HEK293T (cell line): ENCODE measurements at regions not wholly inside any gene's neighbourhood (a gene's known extent, or its start where the extent isn't known, plus 50 kb on each side); places are given as distances from the start of the nearest gene placed in this dataset.

Experiments
- CTCF ChIA-PET: fragments of 350-600 bp; formaldehyde crosslinking; extraction: SDS; loops from one replicate; lab custom pipeline; 2021; ENCODE audit warnings: antibody characterized with exemption, inconsistent platforms; lab: Yijun Ruan, JAX
- POLR2A ChIA-PET: fragments of 350-600 bp; formaldehyde crosslinking; extraction: SDS; loops from one replicate; lab custom pipeline; 2020; ENCODE audit warnings: antibody characterized with exemption, inconsistent platforms; lab: Yijun Ruan, JAX
- DNase-seq: peaks from one replicate; pipeline ENCODE4 v3.0.0; 2012; ENCODE audit warnings: mixed read lengths; ENCODE audit errors: extremely low spot score
- ARNT ChIP-seq: fragments of 450-650 bp; IDR thresholded peaks from 2 replicates; pipeline ENCODE4 v1.6.1; 2017; ENCODE audit warnings: mild to moderate bottlenecking
- BHLHE40 ChIP-seq: fragments of 450-650 bp; IDR thresholded peaks from 2 replicates; pipeline ENCODE4 v1.6.1; 2016; ENCODE audit warnings: mild to moderate bottlenecking, moderate library complexity, borderline replicate concordance
- CTBP1 ChIP-seq: fragments of 450-650 bp; IDR thresholded peaks from 2 replicates; pipeline ENCODE4 v1.6.1; 2016; ENCODE audit warnings: borderline replicate concordance
- ELF4 ChIP-seq: fragments of 450-650 bp; IDR thresholded peaks from 2 replicates; pipeline ENCODE4 v1.6.1; 2017; ENCODE audit warnings: antibody characterized with exemption
- FOXA1 ChIP-seq: fragments of 450-650 bp; IDR thresholded peaks from 2 replicates; pipeline ENCODE4 v1.6.1; 2016; ENCODE audit warnings: mild to moderate bottlenecking
- FOXK2 ChIP-seq: fragments of 450-650 bp; IDR thresholded peaks from 2 replicates; pipeline ENCODE4 v1.6.1; 2016; ENCODE audit warnings: mild to moderate bottlenecking
- FOXM1 ChIP-seq: fragments of 450-650 bp; IDR thresholded peaks from 2 replicates; pipeline ENCODE4 v1.6.1; 2017; ENCODE audit warnings: mild to moderate bottlenecking, borderline replicate concordance
- HDGF ChIP-seq: fragments of 450-650 bp; IDR thresholded peaks from 2 replicates; pipeline ENCODE4 v1.6.1; 2017; ENCODE audit warnings: antibody characterized with exemption, borderline replicate concordance
- L3MBTL2 ChIP-seq: fragments of 450-650 bp; conservative IDR thresholded peaks from 2 replicates; pipeline ENCODE4 v1.6.1; 2016; ENCODE audit warnings: mild to moderate bottlenecking
- LEF1 ChIP-seq: fragments of 450-650 bp; IDR thresholded peaks from 2 replicates; pipeline ENCODE4 v1.6.1; 2017; ENCODE audit warnings: mild to moderate bottlenecking, borderline replicate concordance
- NFRKB ChIP-seq: fragments of 450-650 bp; IDR thresholded peaks from 2 replicates; pipeline ENCODE4 v1.6.1; 2016; ENCODE audit warnings: mild to moderate bottlenecking, moderate library complexity
- SP1 ChIP-seq: fragments of 450-650 bp; IDR thresholded peaks from 2 replicates; pipeline ENCODE4 v1.6.1; 2017
- SUZ12 ChIP-seq: fragments of 450-650 bp; IDR thresholded peaks from 2 replicates; pipeline ENCODE4 v1.6.1; 2016; ENCODE audit warnings: mild to moderate bottlenecking
- TARDBP ChIP-seq: fragments of 450-650 bp; IDR thresholded peaks from 2 replicates; pipeline ENCODE4 v1.6.1; 2016
- ZNF384 ChIP-seq: fragments of 450-650 bp; IDR thresholded peaks from 2 replicates; pipeline ENCODE4 v1.6.1; 2016
- TF ChIP-seq, protein P1 (sequence below): fragments of 450-650 bp; IDR thresholded peaks from 2 replicates; pipeline ENCODE4 v1.6.1; 2016

DNA sequence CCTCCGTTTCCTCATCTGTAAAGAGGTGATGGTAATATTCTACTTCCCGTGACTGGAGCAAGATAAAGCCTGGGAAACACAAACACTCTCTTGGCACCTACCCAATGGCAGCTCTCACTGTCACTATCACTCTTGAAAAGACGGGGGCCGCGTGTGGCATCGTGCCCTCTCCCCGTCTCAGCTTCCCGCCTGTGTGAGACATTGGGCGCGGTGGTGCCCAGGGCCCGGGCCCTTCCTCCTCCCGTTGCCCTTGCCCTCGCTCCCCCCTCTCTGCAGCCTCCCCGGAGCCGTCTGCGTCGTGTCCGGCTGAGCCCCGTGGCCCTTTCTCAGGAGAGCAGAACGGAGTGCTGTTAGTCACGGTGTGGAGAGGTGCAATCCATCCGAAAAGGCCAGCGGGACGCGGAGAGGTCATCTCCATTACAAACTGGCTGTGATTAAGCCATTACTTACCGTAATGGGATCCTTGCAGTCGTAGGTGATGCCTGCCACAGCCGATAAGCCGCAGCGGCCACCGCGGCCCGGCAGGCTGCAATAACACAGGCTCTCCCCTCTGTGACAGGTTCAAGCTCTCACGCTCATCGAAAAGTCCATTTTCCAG lies 156.4 kb upstream of the ZC3H12A start:
- POLR2A ChIA-PET = no interaction called here
- CTCF ChIA-PET = interaction anchor here (0.6 kb wide), 1 partner anchor 119 kb away, joined by 3 read pairs; no protein-coding TSS in a partner anchor
- DNase-seq = no peak
- no peak for TF ChIP-seq FOXA1
- TF ChIP-seq CTBP1 = no peak
- TF ChIP-seq, protein P1, sequence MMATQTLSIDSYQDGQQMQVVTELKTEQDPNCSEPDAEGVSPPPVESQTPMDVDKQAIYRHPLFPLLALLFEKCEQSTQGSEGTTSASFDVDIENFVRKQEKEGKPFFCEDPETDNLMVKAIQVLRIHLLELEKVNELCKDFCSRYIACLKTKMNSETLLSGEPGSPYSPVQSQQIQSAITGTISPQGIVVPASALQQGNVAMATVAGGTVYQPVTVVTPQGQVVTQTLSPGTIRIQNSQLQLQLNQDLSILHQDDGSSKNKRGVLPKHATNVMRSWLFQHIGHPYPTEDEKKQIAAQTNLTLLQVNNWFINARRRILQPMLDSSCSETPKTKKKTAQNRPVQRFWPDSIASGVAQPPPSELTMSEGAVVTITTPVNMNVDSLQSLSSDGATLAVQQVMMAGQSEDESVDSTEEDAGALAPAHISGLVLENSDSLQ = no peak
- no peak for TF ChIP-seq SP1
- no peak for TF ChIP-seq FOXM1
- no peak for TF ChIP-seq ELF4
- TF ChIP-seq NFRKB = no peak
- TF ChIP-seq L3MBTL2 = no peak
- TF ChIP-seq ZNF384 = no peak
- no peak for TF ChIP-seq BHLHE40
- no peak for TF ChIP-seq SUZ12
- no peak for TF ChIP-seq LEF1
- no peak for TF ChIP-seq ARNT
- no peak for TF ChIP-seq TARDBP
- TF ChIP-seq FOXK2 = no peak

DNA sequence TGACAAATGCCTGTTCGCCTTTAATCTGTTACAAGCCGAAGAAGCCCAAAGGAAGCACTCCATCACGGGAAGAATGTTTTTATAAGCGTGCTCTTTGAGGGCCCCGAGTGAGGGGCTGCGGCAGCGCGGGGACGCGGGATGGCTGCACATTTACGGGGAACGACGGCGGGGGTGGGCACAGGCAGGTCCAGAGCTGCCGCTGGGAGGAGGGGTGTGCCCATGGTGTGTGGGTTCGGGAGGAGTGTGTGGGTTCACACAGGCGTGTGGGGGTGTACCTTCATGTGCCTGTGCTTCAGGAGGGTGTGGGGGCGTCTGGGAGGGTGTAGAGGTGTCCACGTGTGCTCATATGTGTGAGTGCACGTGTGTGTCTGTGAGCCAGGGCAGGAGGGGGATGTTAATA lies 155.9 kb upstream of the ZC3H12A start:
- DNase-seq = no peak
- CTCF ChIA-PET = no interaction called here
- POLR2A ChIA-PET = no interaction called here
- TF ChIP-seq, protein P1 = no peak
- TF ChIP-seq FOXA1 = no peak
- no peak for TF ChIP-seq SP1
- no peak for TF ChIP-seq TARDBP
- TF ChIP-seq CTBP1 = no peak
- TF ChIP-seq FOXK2 = no peak
- no peak for TF ChIP-seq FOXM1
- TF ChIP-seq BHLHE40 = no peak
- TF ChIP-seq ZNF384 = no peak
- TF ChIP-seq HDGF = no peak
- no peak for TF ChIP-seq ARNT
- no peak for TF ChIP-seq ELF4
- TF ChIP-seq L3MBTL2 = no peak
- no peak for TF ChIP-seq LEF1
- TF ChIP-seq NFRKB = no peak
- no peak for TF ChIP-seq SUZ12

GRCh38 chr1:37319284-37319683 lies 155.1 kb upstream of the ZC3H12A start:
- CTCF ChIA-PET = no interaction called here
- POLR2A ChIA-PET = no interaction called here
- no peak for TF ChIP-seq FOXK2
- DNase-seq = no peak

GRCh38 chr1:37323486-37324377 lies 150.6 kb upstream of the ZC3H12A start:
- ChIA-PET CTCF (no interaction called here), POLR2A (no interaction called here)
- no peak for TF ChIP-seq BHLHE40
- peak; percentile 51 for DNase-seq

DNA sequence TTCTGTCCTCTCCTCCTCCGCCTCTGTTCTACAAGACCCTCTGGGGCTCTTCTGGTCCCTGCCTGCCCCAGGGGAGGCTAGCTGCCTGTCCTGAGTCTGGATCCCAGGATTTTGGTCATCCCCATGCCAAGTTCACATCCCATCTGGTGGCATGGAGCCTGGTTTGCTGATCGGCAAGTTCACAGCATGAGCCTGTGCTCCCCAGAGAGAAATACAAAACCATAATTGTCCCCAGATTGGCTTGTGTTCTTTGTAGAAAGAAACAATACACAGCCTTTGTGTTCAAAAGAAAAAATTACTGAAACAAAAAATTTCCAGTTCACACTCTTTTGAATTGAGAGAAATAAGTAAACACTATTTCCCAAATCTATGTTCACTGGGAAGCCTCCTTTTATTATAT lies 149.4 kb upstream of the ZC3H12A start:
- CTCF ChIA-PET = no interaction called here
- TF ChIP-seq TARDBP (no peak), BHLHE40 (no peak), FOXA1 (no peak)
- DNase-seq = no peak
- POLR2A ChIA-PET = no interaction called here

- POLR2A ChIA-PET = no interaction called here
- no peak for DNase-seq
- TF ChIP-seq HDGF (no peak), CTBP1 (no peak), L3MBTL2 (no peak), FOXA1 (no peak), FOXM1 (no peak), SP1 (no peak)
- CTCF ChIA-PET = no interaction called here
Observed at GRCh38 chr1:37325509-37326437, 148.6 kb upstream of the ZC3H12A start.

- ChIA-PET CTCF (no interaction called here), POLR2A (no interaction called here)
- no peak for DNase-seq
- TF ChIP-seq SUZ12 (no peak), TARDBP (no peak), ELF4 (no peak), L3MBTL2 (no peak), FOXK2 (no peak), FOXM1 (no peak), HDGF (no peak), LEF1 (no peak)
- TF ChIP-seq, protein P1 = no peak
Observed at GRCh38 chr1:37332126-37332525, 142.3 kb upstream of the ZC3H12A start.
